ENCODE measurements at regions not wholly inside any gene's neighbourhood (a gene's known extent, or its start where the extent isn't known, plus 50 kb on each side); places are given as distances from the start of the nearest gene placed in this dataset.
"Not testable (repeated sequence)": the region's sequence is repeated elsewhere in the genome, so short reads cannot be mapped to it uniquely, and the experiment has no call there.

DNA sequence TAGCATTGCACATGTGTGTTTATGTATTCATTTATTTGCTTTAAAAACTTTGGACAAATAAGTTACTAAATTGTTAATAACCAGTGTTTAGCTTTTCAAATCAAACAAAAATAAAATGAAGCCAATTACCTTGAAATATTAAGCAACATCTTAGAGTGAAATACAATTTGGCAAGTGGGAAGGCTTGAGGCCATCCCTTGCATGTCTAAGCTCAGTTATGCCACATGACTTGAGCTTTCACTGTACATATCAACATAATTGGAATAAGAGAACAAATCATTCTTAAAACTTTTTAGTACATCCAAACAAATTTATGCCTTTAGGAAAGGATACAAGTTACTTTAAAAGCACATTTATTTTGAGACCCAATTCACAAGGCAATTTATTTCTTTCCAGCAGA lies 640.6 kb downstream of the SPRY1 start:
- H3K4me1 Mint-ChIP-seq = no peaks in the 10 kb centered on the region
- DNase-seq (ENCODE audit: low spot score in 2 of 2) (no peak), ATAC-seq (no peak)
- H3K36me3 Mint-ChIP-seq = no peaks in the 10 kb centered on the region
- no peak overlapping the region for H3K27ac Mint-ChIP-seq
- no peak overlapping the region for H3K4me3 Mint-ChIP-seq
- peaks cover 3% of the 10 kb centered on the region for H3K9me3 Mint-ChIP-seq

DNA sequence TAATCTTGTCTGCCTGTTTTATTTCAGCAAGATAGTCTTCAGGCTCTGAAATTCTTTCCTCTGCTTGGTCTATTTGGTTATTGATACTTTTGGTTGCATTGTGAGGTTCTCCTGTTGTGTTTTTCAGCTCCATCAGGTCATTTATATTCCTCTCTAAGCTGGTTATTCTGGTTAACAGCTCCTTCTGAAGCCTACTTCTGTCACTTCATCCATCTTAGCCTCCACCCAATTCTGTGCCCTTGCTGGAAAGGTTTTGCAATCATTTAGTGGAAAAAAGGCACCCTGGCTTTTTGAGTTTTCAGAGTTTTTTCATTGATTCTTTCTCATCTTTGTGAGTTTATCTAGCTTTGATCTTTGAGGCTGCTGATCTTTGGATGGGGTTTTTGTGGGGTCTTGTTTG lies 647.7 kb downstream of the SPRY1 start:
- Mint-ChIP-seq H3K9me3 (peaks cover 7% of the 10 kb centered on the region), H3K4me1 (no peaks in the 10 kb centered on the region), H3K27ac (no peak overlapping the region), H3K4me3 (no peak overlapping the region), H3K36me3 (no peaks in the 10 kb centered on the region)
- ATAC-seq (no peak), DNase-seq (ENCODE audit: low spot score in 2 of 2) (no peak)

DNA sequence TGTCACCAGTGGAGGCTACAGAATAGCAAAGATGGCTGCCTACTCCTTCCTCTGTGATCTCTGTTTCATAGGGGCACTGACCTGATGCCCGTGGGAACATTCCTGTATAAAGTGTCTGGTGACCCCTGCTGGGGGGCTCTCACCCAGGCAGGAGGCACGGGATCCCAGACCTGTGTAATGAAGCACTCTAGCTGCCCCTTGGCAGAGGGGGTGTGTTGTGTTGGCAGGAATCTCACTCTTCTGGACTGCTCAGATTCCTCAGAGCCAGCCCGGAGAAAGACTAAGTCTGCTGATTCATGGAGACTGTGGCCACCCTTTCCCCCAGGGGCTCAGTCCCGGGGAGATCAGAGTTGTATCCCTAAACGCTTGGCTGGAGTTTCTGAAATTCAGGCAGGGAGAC lies 648.3 kb downstream of the SPRY1 start:
- ATAC-seq = no peak
- H3K4me1 Mint-ChIP-seq = no peaks in the 10 kb centered on the region

DNA sequence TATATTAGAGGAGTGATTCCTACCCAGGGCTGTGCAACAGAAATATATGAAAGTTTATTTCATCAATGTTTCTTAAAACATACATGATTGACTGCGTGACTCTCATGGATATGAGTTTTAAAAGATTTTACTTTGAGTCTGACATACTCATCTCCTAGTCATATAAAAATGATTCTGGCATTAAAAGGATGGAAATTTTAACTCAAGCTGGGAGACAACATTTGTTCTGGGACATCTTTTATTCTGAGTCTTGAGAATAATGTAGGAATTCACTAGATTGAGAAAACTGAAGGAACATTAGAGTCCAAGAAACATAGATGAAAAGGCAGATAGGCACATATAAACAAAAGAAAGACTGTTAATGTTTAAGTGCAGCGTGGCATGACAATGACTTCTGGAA lies 649.6 kb downstream of the SPRY1 start:
- ATAC-seq (no peak), DNase-seq (ENCODE audit: low spot score in 2 of 2) (no peak)
- H3K36me3 Mint-ChIP-seq = no peaks in the 10 kb centered on the region
- no peaks in the 10 kb centered on the region for H3K4me1 Mint-ChIP-seq
- peaks cover 4% of the 10 kb centered on the region for H3K9me3 Mint-ChIP-seq
- no peak overlapping the region for H3K27ac Mint-ChIP-seq
- no peak overlapping the region for H3K4me3 Mint-ChIP-seq

More for the DNA sequence above, 648.3 kb downstream of the SPRY1 start:
- Mint-ChIP-seq H3K27ac (no peak overlapping the region), H3K36me3 (no peaks in the 10 kb centered on the region), H3K9me3 (peaks cover 4% of the 10 kb centered on the region), H3K4me3 (no peak overlapping the region)
- no peak for DNase-seq (ENCODE audit: low spot score in 2 of 2)

DNA sequence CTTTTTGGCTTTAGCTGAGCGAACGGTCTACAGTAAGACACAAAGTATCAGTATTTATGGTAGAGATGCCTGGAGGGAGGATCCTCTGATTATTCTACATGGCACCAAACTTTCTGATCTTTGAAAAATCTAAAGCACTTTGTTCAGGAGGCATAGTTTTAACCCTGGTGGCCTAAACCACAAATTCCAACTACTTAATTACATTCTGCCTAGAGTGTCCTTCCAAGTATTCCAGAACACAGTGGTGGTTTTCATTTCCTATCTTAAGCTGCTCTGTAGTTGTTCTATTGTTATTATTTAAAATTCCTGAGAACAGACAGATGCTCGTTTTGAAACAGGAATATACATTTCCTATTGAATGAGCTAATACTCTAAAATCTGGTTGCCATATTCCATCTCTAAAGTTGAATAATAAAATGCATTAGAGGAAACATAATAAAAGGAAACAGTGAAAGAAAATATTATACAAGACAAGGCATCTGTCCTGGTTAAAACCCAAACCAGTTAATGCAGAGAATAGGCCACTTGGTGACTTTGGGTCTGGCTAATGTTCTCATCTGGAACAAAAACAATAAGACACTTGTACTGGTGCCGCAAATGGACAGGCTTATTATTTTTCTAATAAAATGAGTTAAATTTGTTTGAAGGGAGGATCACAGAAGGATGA lies 657.4 kb downstream of the SPRY1 start:
- Mint-ChIP-seq H3K27ac (no peak overlapping the region), H3K9me3 (peaks cover 3% of the 10 kb centered on the region), H3K36me3 (no peaks in the 10 kb centered on the region), H3K4me3 (no peak overlapping the region), H3K4me1 (no peaks in the 10 kb centered on the region)
- DNase-seq (ENCODE audit: low spot score in 2 of 2) = no peak
- no peak for ATAC-seq

DNA sequence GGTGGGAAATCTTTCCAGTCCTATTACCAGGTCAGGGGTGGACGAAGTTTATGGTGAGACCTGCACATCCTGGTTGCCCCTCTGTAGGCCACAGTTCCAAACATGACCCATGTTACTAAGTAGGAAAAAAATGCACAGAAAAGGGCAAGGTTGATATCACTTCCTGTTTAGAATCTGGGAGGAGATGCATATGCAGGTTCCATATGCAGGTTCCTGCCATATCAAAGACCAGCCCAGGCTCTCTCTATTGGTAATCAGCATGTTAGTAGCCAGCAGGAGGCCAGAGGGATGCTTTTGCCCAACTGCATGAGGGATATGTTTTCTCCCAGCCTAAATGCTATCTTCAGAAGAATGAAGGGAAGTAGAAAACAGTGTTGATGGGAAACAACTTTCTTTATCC lies 657.2 kb downstream of the ANKRD50 start:
- Mint-ChIP-seq H3K36me3 (no peaks in the 10 kb centered on the region), H3K27ac (no peak overlapping the region), H3K4me1 (no peaks in the 10 kb centered on the region), H3K9me3 (peaks cover 3% of the 10 kb centered on the region), H3K4me3 (no peak overlapping the region)
- ATAC-seq (no peak), DNase-seq (ENCODE audit: low spot score in 2 of 2) (no peak)

DNA sequence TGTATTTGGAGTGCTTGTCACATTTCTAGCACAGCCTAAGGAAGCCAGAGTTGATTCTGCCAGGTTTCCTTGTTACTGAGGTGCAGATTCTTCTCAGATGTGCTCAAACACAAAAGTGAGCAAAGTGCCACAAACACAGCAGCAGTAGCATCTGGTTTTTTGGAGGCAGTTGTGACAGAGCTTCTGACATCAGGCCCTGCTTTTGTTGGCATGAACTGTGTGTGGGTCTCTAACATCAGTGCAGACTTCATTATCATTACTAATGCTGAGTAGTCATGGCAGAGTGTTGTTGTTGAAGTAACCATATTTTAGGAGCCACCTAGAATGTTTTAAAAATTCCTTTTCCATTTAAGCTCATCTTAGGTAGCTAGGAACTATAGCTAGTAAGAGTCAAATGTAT lies 656.6 kb downstream of the ANKRD50 start:
- Mint-ChIP-seq H3K27ac (no peak overlapping the region), H3K4me3 (no peak overlapping the region), H3K4me1 (no peaks in the 10 kb centered on the region), H3K9me3 (peaks cover 3% of the 10 kb centered on the region), H3K36me3 (no peaks in the 10 kb centered on the region)
- ATAC-seq (no peak), DNase-seq (ENCODE audit: low spot score in 2 of 2) (no peak)

DNA sequence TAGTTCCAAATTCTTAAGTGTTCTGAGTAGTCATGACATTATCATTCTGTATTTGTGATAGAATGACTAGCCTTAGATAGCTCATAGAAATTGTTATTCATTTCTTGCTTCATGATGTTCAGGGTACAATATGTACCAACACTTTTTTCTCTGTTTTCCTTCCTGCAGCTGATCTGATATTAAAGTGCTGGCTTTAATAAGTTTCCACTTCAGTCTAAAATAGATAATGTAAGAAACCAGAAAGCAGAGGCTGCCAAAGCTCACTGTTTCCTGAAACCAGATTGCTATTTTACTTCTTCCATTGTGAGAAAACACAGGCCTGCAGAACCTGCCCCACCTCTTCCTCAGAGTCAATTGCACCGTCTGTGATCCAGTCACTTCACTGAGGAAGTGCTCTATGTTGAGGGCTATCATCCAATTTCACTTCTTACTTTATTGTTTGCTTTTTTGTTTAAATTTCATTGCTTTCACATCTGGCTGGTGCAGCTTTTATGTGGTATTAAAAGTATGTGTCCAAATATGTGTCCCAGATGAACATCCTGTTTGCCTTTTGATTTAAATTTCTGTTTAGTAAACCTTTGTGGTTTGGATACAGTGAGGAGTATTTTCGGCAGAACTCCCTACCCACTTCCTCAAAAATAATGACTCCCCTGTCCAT lies 652.1 kb downstream of the ANKRD50 start:
- Mint-ChIP-seq H3K4me3 (no peak overlapping the region), H3K9me3 (peaks cover 3% of the 10 kb centered on the region), H3K36me3 (no peaks in the 10 kb centered on the region), H3K27ac (no peak overlapping the region), H3K4me1 (no peaks in the 10 kb centered on the region)
- no peak for DNase-seq (ENCODE audit: low spot score in 2 of 2)
- no peak for ATAC-seq

DNA sequence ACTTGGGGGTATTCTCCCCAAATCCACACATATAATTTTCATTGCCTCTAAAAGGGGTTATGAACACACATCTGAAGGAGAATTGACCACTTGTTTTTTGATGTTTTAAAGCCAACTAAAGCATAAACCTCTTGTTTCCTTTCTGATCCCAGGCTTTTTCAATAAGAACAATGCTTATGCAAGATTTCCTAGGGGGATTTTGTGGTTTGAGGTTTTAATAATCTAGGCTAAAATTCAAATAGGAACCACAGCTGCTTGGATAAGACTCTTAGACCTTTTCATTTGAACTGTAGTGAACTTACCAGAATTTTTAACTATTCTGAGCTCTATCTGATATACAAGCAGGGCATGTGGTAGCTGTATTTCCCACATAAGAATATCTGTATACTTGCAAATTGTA lies 651.1 kb downstream of the ANKRD50 start:
- Mint-ChIP-seq H3K36me3 (no peaks in the 10 kb centered on the region), H3K9me3 (peaks cover 6% of the 10 kb centered on the region), H3K4me3 (no peak overlapping the region), H3K27ac (no peak overlapping the region), H3K4me1 (no peaks in the 10 kb centered on the region)
- DNase-seq (ENCODE audit: low spot score in 2 of 2) (no peak), ATAC-seq (no peak)

DNA sequence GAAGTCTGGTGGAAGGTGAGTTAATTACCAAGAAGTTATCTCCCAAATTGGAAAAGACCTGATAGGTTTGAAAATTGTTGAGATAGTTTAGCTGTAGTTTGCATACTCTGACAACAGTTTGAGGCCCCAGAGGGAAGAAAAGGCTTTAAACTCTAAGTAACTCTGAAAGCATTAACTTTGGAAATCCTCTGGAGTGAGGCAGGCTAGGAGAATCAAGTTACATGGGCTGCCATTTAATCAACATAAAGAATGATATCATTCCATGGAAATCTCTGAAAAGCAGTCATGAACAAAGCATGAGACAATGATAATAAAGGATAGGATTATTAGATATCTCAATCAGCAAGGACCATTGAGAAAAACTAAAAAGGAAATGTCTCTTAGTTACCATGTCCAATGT lies 647.1 kb downstream of the ANKRD50 start:
- H3K4me1 Mint-ChIP-seq = no peaks in the 10 kb centered on the region
- ATAC-seq = no peak
- H3K36me3 Mint-ChIP-seq = no peaks in the 10 kb centered on the region
- no peak overlapping the region for H3K27ac Mint-ChIP-seq
- no peak overlapping the region for H3K4me3 Mint-ChIP-seq
- no peak for DNase-seq (ENCODE audit: low spot score in 2 of 2)
- peaks cover 7% of the 10 kb centered on the region for H3K9me3 Mint-ChIP-seq

DNA sequence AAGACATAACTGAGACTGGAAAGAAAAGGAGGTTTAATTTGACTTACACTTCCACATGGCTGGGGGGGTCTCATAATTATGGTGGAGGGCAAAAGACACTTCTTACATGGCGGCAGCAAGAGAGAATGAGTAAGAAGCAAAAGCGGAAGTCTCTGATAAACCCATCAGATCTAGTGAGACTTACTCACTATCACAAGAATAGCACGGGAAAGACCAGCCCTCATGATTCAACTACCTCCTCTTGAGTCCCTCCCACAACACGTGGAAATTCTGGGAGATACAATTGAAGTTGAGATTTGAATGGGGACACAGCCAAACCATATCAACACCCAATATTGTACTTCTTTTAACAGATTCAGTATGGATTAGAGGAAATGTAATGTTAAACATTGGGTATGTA lies 646.6 kb downstream of the ANKRD50 start:
- peaks cover 12% of the 10 kb centered on the region for H3K9me3 Mint-ChIP-seq

DNA sequence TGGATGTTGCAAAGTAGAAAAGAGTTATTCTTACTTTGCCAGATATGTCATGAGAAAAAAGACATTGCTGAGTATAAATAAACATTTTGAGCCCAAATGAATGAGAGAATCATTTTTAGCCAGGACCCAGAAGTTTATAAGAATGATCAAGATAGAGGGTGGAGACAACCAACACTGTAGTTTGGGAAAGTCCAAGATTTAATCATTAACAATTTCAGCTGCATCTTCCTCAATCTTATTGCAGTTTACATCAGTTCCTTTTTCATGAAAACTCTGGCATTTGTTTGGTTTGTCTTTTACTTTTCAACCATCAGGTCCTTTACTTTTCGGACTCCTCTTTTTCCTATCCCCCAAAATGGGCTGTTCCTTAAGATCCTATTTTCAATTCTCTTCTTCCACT lies 645.9 kb downstream of the ANKRD50 start:
- DNase-seq (ENCODE audit: low spot score in 2 of 2) (no peak), ATAC-seq (no peak)
- no peak overlapping the region for H3K4me3 Mint-ChIP-seq
- H3K9me3 Mint-ChIP-seq = peaks cover 15% of the 10 kb centered on the region
- H3K4me1 Mint-ChIP-seq = no peaks in the 10 kb centered on the region
- no peaks in the 10 kb centered on the region for H3K36me3 Mint-ChIP-seq
- H3K27ac Mint-ChIP-seq = no peak overlapping the region

More for the DNA sequence above, 646.6 kb downstream of the ANKRD50 start:
- no peak overlapping the region for H3K4me3 Mint-ChIP-seq
- ATAC-seq (no peak), DNase-seq (ENCODE audit: low spot score in 2 of 2) (no peak)
- no peaks in the 10 kb centered on the region for H3K4me1 Mint-ChIP-seq
- no peaks in the 10 kb centered on the region for H3K36me3 Mint-ChIP-seq
- no peak overlapping the region for H3K27ac Mint-ChIP-seq

DNA sequence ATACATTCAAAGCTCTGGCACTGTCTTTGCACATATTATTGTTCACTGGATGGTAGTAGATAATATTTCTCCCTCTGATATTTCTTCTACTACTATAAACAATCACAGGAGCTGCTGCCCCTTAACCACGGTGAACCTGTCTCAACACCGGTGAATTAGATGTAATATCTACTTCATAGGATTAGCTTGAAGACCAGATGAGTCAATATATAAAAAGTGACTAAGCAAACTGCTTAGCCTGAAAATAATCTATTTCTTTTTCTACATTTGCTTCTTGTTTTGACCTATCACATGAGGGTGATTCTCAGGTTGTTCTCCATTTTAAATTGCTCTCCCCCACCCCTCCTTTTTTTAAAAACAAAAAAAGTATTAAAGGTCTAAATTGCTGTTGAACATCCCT lies 645.5 kb downstream of the ANKRD50 start:
- Mint-ChIP-seq H3K4me1 (no peaks in the 10 kb centered on the region), H3K4me3 (no peak overlapping the region), H3K27ac (no peak overlapping the region), H3K9me3 (peaks cover 18% of the 10 kb centered on the region), H3K36me3 (no peaks in the 10 kb centered on the region)
- DNase-seq (ENCODE audit: low spot score in 2 of 2) (no peak), ATAC-seq (no peak)

DNA sequence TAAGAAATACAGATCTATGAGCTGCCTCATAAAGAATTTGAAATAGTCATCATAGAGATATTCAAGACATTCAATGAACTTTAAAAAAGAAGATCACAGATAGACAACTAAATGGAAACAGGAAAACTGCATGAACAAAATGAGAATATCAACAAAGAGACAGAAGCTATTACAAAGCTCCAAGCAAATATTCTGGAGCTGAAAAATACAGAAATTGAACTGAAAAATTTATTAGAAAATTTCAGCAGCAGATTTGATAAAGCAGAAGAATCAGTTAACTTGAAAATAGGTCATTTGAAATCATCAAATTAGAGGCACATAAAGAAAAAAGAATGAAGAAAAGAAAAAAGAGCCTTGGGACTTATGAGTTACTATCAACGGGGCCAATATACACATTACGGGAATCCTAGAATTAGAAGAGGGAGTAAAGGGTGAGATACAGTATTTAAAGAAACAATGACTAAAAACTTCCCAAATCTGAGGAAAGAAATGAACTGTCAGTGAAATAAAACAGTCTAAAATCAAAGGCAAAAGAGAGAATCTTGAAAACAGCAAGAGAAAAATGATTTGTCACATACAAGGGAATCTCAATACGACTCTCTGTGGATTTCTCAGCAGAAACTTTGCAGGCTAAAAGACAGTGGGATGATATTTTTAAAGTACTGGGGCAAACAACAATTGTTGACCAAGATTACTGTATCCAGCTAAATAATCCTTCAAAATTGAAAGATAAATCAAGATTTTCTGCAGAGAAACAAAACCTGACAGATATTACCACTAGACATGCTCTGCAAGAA lies 641.6 kb downstream of the ANKRD50 start:
- H3K4me3 Mint-ChIP-seq = no peak overlapping the region
- ATAC-seq (no peak), DNase-seq (ENCODE audit: low spot score in 2 of 2) (no peak)
- H3K9me3 Mint-ChIP-seq = peaks cover 26% of the 10 kb centered on the region
- H3K36me3 Mint-ChIP-seq = no peaks in the 10 kb centered on the region
- no peaks in the 10 kb centered on the region for H3K4me1 Mint-ChIP-seq
- no peak overlapping the region for H3K27ac Mint-ChIP-seq

DNA sequence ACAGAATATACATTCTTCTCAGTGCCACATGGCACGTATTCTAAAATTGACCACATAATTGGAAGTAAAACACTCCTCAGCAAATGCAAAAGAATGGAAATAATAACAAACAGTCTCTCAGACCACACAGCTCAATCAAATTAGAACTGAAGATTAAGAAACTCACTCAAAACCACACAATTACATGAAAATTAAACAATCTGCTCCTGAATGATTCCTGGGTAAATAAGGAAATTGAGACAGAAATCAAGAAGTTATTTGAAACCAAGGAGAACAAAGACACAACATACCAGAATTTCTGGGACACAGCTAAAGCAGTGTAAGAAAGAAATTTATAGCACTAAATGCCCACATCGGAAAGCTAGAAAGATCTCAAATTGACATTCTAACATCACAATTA lies 637.3 kb downstream of the ANKRD50 start:
- H3K27ac Mint-ChIP-seq; H3K4me3 Mint-ChIP-seq; ATAC-seq; H3K4me1 Mint-ChIP-seq; DNase-seq (ENCODE audit: low spot score in 2 of 2); H3K36me3 Mint-ChIP-seq: not testable (repeated sequence)
- peaks cover 25% of the 10 kb centered on the region for H3K9me3 Mint-ChIP-seq

Data from stimulated activated effector memory CD8-positive, alpha-beta T cell treated with anti-CD3 and anti-CD28 coated beads, Interleukin-12 subunit alpha, Interleukin-12 subunit beta, amount 100 ng/mL, for 72 hours (primary cell).